H1 (cell line): ENCODE measurements at regions not wholly inside any gene's neighbourhood (a gene's known extent, or its start where the extent isn't known, plus 50 kb on each side); places are given as distances from the start of the nearest gene placed in this dataset.

ENCODE experiments used
- CREB1 ChIP-seq: IDR thresholded peaks from 2 replicates; pipeline ENCODE4 v1.6.1; 2012; ENCODE audit warnings: inconsistent platforms
- KDM5A ChIP-seq: fragments of 200-600 bp; IDR thresholded peaks from 2 replicates; pipeline ENCODE4 v1.7.1; 2012; ENCODE audit warnings: mild to moderate bottlenecking, low read length, inconsistent platforms, mixed read lengths
- SP4 ChIP-seq: IDR thresholded peaks from 2 replicates; pipeline ENCODE4 v1.6.1; 2012; ENCODE audit warnings: low read length, inconsistent platforms
- TAF7 ChIP-seq: optimal IDR thresholded peaks from 2 replicates; pipeline ENCODE3; 2011; ENCODE audit warnings: low read depth, mild to moderate bottlenecking, inconsistent platforms, low read length, moderate library complexity, borderline replicate concordance

DNA sequence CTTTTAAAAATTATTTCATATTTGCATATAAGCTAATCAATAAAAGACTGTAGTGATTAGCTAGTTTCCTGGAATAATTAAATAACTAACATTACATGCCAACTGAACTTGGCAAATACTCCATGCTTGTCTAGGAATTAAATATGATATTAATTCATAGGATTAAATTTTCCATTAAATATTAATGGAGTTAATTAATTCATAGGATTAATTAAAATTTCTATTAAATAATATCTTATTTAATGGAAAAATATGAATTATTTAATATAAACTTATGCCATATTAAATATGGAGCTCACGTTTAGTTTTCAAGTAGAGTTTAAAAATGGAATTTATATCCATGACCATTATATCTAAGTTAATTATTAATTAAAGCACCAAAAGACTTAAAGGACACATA, 517.8 kb upstream of the DAB2 start (continued):
- TF ChIP-seq TAF7 (no peak), SP4 (no peak), CREB1 (no peak), KDM5A (no peak)
